K562 (cell line): ENCODE measurements at regions not wholly inside any gene's neighbourhood (a gene's known extent, or its start where the extent isn't known, plus 50 kb on each side); places are given as distances from the start of the nearest gene placed in this dataset.

Experiments
- ADNP ChIP-seq: fragments of 200-800 bp; sonication (Bioruptor generic); IDR thresholded peaks from 2 replicates; pipeline ENCODE4 v1.6.1; 2016; ENCODE audit warnings: missing genetic modification characterization, missing compliant biosample characterization
- ATF1 ChIP-seq, 2 experiments: fragments of 450-650 bp in 1 of 2; IDR thresholded peaks; 2 replicates each; pipeline ENCODE4 v1.6.1; 2016; ENCODE audit warnings: missing compliant biosample characterization in 1 of 2, missing genetic modification characterization in 1 of 2
- CBX3 ChIP-seq, 2 experiments: IDR thresholded peaks; 1 replicate in 1 of 2; 2 replicates in 1 of 2; pipeline ENCODE4 v1.6.1; 2012; ENCODE audit warnings: inconsistent platforms in 2 of 2, low read length in 2 of 2, borderline replicate concordance in 1 of 2, control low read depth in 1 of 2
- CEBPG ChIP-seq, 3 experiments: fragments of 200-800 bp in 1 of 3; sonication (Bioruptor generic) in 1 of 3; sonication (generic) in 1 of 3; formaldehyde crosslinking in 1 of 3; IDR thresholded peaks in 2 of 3; conservative IDR thresholded peaks in 1 of 3; 2 replicates each; pipeline versions ENCODE4 v1.6.1 to v1.8.0; 2016 to 2022; ENCODE audit warnings: missing compliant biosample characterization in 2 of 3, missing genetic modification characterization in 2 of 3, mild to moderate bottlenecking in 1 of 3, missing genetic modification reagents in 1 of 3
- CHD4 ChIP-seq: fragments of 200-600 bp; sonication (generic); IDR thresholded peaks from 3 replicates; pipeline ENCODE4 v1.6.1; 2012; ENCODE audit warnings: low read depth, mild to moderate bottlenecking, mixed read lengths, low read length, inconsistent platforms; ENCODE audit not compliant: insufficient read depth, insufficient replicate concordance, poor library complexity, severe bottlenecking
- EHMT2 ChIP-seq: fragments of 450-650 bp; IDR thresholded peaks from 2 replicates; pipeline ENCODE4 v1.6.1; 2018; ENCODE audit warnings: antibody characterized with exemption
- HMG20A ChIP-seq: fragments of 450-650 bp; formaldehyde crosslinking; conservative IDR thresholded peaks from 2 replicates; pipeline ENCODE4 v1.4.0; 2020; ENCODE audit warnings: mild to moderate bottlenecking, mixed read lengths
- KDM1A ChIP-seq, 2 experiments: fragments of 450-650 bp; IDR thresholded peaks; 2 replicates each; pipeline ENCODE4 v1.6.1; 2016; ENCODE audit warnings: mild to moderate bottlenecking in 2 of 2
- MCM3 ChIP-seq: fragments of 450-650 bp; IDR thresholded peaks from 2 replicates; pipeline ENCODE4 v1.6.1; 2016
- MEIS2 ChIP-seq: fragments of 450-650 bp; IDR thresholded peaks from 2 replicates; pipeline ENCODE4 v1.6.1; 2014; ENCODE audit warnings: mild to moderate bottlenecking; ENCODE audit not compliant: partially characterized antibody
- NELFE ChIP-seq: IDR thresholded peaks from 2 replicates; pipeline ENCODE4 v1.6.1; 2011; ENCODE audit warnings: mild to moderate bottlenecking; ENCODE audit not compliant: insufficient read depth, insufficient read length
- RBBP5 ChIP-seq: fragments of 200-600 bp; sonication (generic); IDR thresholded peaks from 2 replicates; pipeline ENCODE4 v1.6.1; 2012; ENCODE audit warnings: borderline replicate concordance, mild to moderate bottlenecking, low read length, control low read depth, inconsistent platforms; ENCODE audit not compliant: insufficient read depth, poor library complexity, severe bottlenecking
- RBM25 ChIP-seq: fragments of 200-400 bp; formaldehyde crosslinking; IDR thresholded peaks from 2 replicates; pipeline ENCODE4 v1.6.1; 2018; ENCODE audit warnings: low read length, low read depth, moderate library complexity; ENCODE audit not compliant: severe bottlenecking
- RCOR1 ChIP-seq, 2 experiments: IDR thresholded peaks; 2 replicates each; pipeline ENCODE4 v1.6.1; 2012; ENCODE audit warnings: low read depth in 2 of 2, low read length in 2 of 2, borderline replicate concordance in 1 of 2, improper control_type of control experiment in 1 of 2
- SMC3 ChIP-seq: conservative IDR thresholded peaks from 2 replicates; pipeline ENCODE4 v1.6.1; 2011; ENCODE audit warnings: low read depth, low read length, improper control_type of control experiment; ENCODE audit not compliant: insufficient read depth
- SNRNP70 ChIP-seq: fragments of 200-400 bp; formaldehyde crosslinking; optimal IDR thresholded peaks from 2 replicates; pipeline ENCODE3; 2017; ENCODE audit warnings: low read depth, low read length
- TRIM24 ChIP-seq, 2 experiments: fragments of 450-650 bp; IDR thresholded peaks; 2 replicates each; pipeline ENCODE4 v1.6.1; 2016
- ZFPM2 ChIP-seq: fragments of 250-450 bp; sonication (Bioruptor Pico); IDR thresholded peaks from 2 replicates; pipeline ENCODE4 v1.5.1; 2022; ENCODE audit warnings: mild to moderate bottlenecking
- TF ChIP-seq, protein P1 (sequence below): fragments of 250-450 bp; sonication (Bioruptor Pico); IDR thresholded peaks from 2 replicates; pipeline ENCODE4 v1.4.0; 2020; ENCODE audit warnings: mild to moderate bottlenecking, moderate library complexity, borderline replicate concordance

- TF ChIP-seq, protein P1, sequence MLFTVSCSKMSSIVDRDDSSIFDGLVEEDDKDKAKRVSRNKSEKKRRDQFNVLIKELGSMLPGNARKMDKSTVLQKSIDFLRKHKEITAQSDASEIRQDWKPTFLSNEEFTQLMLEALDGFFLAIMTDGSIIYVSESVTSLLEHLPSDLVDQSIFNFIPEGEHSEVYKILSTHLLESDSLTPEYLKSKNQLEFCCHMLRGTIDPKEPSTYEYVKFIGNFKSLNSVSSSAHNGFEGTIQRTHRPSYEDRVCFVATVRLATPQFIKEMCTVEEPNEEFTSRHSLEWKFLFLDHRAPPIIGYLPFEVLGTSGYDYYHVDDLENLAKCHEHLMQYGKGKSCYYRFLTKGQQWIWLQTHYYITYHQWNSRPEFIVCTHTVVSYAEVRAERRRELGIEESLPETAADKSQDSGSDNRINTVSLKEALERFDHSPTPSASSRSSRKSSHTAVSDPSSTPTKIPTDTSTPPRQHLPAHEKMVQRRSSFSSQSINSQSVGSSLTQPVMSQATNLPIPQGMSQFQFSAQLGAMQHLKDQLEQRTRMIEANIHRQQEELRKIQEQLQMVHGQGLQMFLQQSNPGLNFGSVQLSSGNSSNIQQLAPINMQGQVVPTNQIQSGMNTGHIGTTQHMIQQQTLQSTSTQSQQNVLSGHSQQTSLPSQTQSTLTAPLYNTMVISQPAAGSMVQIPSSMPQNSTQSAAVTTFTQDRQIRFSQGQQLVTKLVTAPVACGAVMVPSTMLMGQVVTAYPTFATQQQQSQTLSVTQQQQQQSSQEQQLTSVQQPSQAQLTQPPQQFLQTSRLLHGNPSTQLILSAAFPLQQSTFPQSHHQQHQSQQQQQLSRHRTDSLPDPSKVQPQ (CRISPR knock-in tag) = no peak
- no peak for TF ChIP-seq SNRNP70
- TF ChIP-seq SMC3 = no peak
- peak in 1 of 2 experiments; percentile 83; a peak in 2 of 3 replicates for TF ChIP-seq CBX3 (IDR thresholded peaks at IDR 0.05; ENCODE audit: borderline replicate concordance in 1 of 2, low read length in 2 of 2)
- TF ChIP-seq ATF1 (CRISPR knock-in tag; IDR thresholded peaks at IDR 0.05) = no peak
- no peak for TF ChIP-seq ATF1 (tag; IDR thresholded peaks at IDR 0.05)
- TF ChIP-seq CEBPG (CRISPR knock-in tag; IDR thresholded peaks at IDR 0.05) = no peak
- TF ChIP-seq CEBPG (tag; conservative IDR thresholded peaks at IDR 0.05 in 1 of 2, IDR thresholded peaks at IDR 0.05 in 1 of 2) = no peak
- TF ChIP-seq ZFPM2 (CRISPR knock-in tag) = no peak
- TF ChIP-seq NELFE = no peak
- TF ChIP-seq RCOR1 (IDR thresholded peaks at IDR 0.05; ENCODE audit: borderline replicate concordance in 1 of 2, low read depth in 2 of 2, low read length in 2 of 2) = peak in 1 of 2 experiments; percentile 75; a peak in 2 of 4 replicates
- TF ChIP-seq ADNP (tag) = peak; percentile 92
- peak; percentile 69 to 88; a peak in 3 of 4 replicates for TF ChIP-seq KDM1A (IDR thresholded peaks at IDR 0.05)
- no peak for TF ChIP-seq MCM3
- TF ChIP-seq RBBP5 = no peak
- TF ChIP-seq TRIM24 (IDR thresholded peaks at IDR 0.05) = no peak
- TF ChIP-seq RBM25 = peak; percentile 96
- no peak for TF ChIP-seq HMG20A
- TF ChIP-seq CHD4 = peak; percentile 90
- no peak for TF ChIP-seq MEIS2
- no peak for TF ChIP-seq EHMT2
Observed at GRCh38 chr6:14694308-14694707, 551.6 kb upstream of the JARID2 start (continued).
